ENCODE measurements at regions not wholly inside any gene's neighbourhood (a gene's known extent, or its start where the extent isn't known, plus 50 kb on each side); places are given as distances from the start of the nearest gene placed in this dataset.
"Not testable (repeated sequence)": the region's sequence is repeated elsewhere in the genome, so short reads cannot be mapped to it uniquely, and the experiment has no call there.

DNA sequence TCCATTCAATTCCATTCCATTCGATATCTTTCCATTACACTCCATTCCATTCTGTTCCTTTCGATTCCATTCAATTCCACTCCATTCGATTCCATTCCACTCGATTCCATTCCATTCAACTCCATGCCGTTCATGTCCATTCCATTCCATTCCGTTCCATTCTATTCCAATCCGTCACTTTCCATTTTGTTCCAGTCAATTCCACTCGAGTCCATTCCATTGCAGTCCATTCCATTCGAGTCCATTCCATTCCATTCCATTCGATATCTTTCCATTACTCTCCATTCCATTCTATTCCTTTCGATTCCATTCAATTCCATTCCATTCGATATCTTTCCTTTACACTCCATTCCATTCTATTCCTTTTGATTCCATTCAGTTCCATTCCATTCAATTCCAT is 2592.9 kb upstream of the TPTE start:
- TF ChIP-seq, protein P1, sequence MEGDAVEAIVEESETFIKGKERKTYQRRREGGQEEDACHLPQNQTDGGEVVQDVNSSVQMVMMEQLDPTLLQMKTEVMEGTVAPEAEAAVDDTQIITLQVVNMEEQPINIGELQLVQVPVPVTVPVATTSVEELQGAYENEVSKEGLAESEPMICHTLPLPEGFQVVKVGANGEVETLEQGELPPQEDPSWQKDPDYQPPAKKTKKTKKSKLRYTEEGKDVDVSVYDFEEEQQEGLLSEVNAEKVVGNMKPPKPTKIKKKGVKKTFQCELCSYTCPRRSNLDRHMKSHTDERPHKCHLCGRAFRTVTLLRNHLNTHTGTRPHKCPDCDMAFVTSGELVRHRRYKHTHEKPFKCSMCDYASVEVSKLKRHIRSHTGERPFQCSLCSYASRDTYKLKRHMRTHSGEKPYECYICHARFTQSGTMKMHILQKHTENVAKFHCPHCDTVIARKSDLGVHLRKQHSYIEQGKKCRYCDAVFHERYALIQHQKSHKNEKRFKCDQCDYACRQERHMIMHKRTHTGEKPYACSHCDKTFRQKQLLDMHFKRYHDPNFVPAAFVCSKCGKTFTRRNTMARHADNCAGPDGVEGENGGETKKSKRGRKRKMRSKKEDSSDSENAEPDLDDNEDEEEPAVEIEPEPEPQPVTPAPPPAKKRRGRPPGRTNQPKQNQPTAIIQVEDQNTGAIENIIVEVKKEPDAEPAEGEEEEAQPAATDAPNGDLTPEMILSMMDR (IDR thresholded peaks at IDR 0.05): not testable (repeated sequence)
- TF ChIP-seq POLR2A, POLR2AphosphoS5 (IDR thresholded peaks at IDR 0.05): not testable (repeated sequence)
